H1 (cell line): ENCODE measurements at regions not wholly inside any gene's neighbourhood (a gene's known extent, or its start where the extent isn't known, plus 50 kb on each side); places are given as distances from the start of the nearest gene placed in this dataset.

Experiments used
- CTCF ChIA-PET: fragments of 300-600 bp; sonication (Branson Sonifier 250); formaldehyde crosslinking; loops from one replicate; lab custom pipeline; 2021; ENCODE audit not compliant: partially characterized antibody; lab: Charles Lee
- POLR2A ChIA-PET: fragments of 300-600 bp; sonication (Branson Sonifier 250); formaldehyde crosslinking; loops from one replicate; lab custom pipeline; 2021; ENCODE audit warnings: inconsistent platforms; ENCODE audit not compliant: partially characterized antibody; lab: Charles Lee
- DNase-seq, 2 experiments: peaks; one replicate each; pipeline versions ENCODE4 v3.0.0 to v3.0.0-alpha.2; 2010 to 2022; ENCODE audit warnings: low spot score in 2 of 2, low read depth in 1 of 2, mixed read lengths in 1 of 2
- FAIRE-seq: peaks from 2 replicates; lab custom pipeline; 2011; peaks lifted over from hg19 to GRCh38; lab: Jason Lieb, UNC
- H2AFZ ChIP-seq: 2 replicates; pipeline ENCODE4 v1.8.1; 2012; ENCODE audit warnings: low read length, inconsistent platforms
- H2AK5ac ChIP-seq: 2 replicates; pipeline ENCODE4 v1.6.1; 2013; ENCODE audit warnings: low read depth, low read length
- H2BK120ac ChIP-seq: replicated peaks from 2 replicates; pipeline ENCODE3; 2013; ENCODE audit warnings: low read depth, low read length, inconsistent platforms
- H2BK12ac ChIP-seq: 2 replicates; pipeline ENCODE4 v1.6.1; 2013; ENCODE audit warnings: low read depth, low read length
- H2BK15ac ChIP-seq: 2 replicates; pipeline ENCODE4 v1.6.1; 2013; ENCODE audit warnings: low read length
- H2BK20ac ChIP-seq: 2 replicates; pipeline ENCODE4 v1.6.1; 2013; ENCODE audit warnings: low read length
- H2BK5ac ChIP-seq: 2 replicates; pipeline ENCODE4 v1.6.1; 2013; ENCODE audit warnings: low read depth, low read length
- H3K14ac ChIP-seq: 2 replicates; pipeline ENCODE4 v1.6.1; 2013; ENCODE audit warnings: inconsistent platforms; ENCODE audit not compliant: insufficient read length
- H3K18ac ChIP-seq: 2 replicates; pipeline ENCODE4 v1.6.1; 2013; ENCODE audit warnings: low read length; ENCODE audit errors: extremely low read depth
- H3K23ac ChIP-seq: 2 replicates; pipeline ENCODE4 v1.6.1; 2013; ENCODE audit warnings: inconsistent platforms; ENCODE audit not compliant: insufficient read length
- H3K23me2 ChIP-seq: 2 replicates; pipeline ENCODE4 v1.6.1; 2013; ENCODE audit warnings: low read depth, low read length
- H3K27ac ChIP-seq: 2 replicates; pipeline ENCODE4 v1.6.1; 2011; ENCODE audit warnings: low read depth, low read length, inconsistent platforms
- H3K27me3 ChIP-seq, 4 experiments: replicated peaks in 1 of 4; 1 replicate in 1 of 4; 2 replicates in 3 of 4; pipeline versions ENCODE4 v1.6.1 to v1.8.1; 2011 to 2013; ENCODE audit warnings: low read length in 3 of 4, mild to moderate bottlenecking in 3 of 4, inconsistent platforms in 2 of 4, mixed read lengths in 2 of 4, moderate library complexity in 1 of 4; ENCODE audit not compliant: control insufficient read depth in 3 of 4, insufficient read depth in 3 of 4; ENCODE audit errors: extremely low read depth in 1 of 4
- H3K36me3 ChIP-seq, 4 experiments: 2 replicates each; pipeline versions ENCODE4 v1.6.1 to v1.8.1; 2011 to 2013; ENCODE audit warnings: mild to moderate bottlenecking in 4 of 4, low read length in 3 of 4, moderate library complexity in 2 of 4, control low read depth in 1 of 4, inconsistent platforms in 1 of 4; ENCODE audit not compliant: insufficient read depth in 4 of 4, control insufficient read depth in 2 of 4
- H3K4ac ChIP-seq: replicated peaks from 2 replicates; pipeline ENCODE3; 2013; ENCODE audit warnings: low read length, low read depth, mixed read lengths, inconsistent platforms; ENCODE audit not compliant: insufficient read length
- H3K4me1 ChIP-seq, 4 experiments: replicated peaks in 1 of 4; 1 replicate in 1 of 4; 2 replicates in 3 of 4; pipeline versions ENCODE4 v1.6.1 to v1.8.1; 2011 to 2013; ENCODE audit warnings: low read length in 3 of 4, inconsistent platforms in 2 of 4, mixed read lengths in 1 of 4; ENCODE audit not compliant: insufficient read depth in 4 of 4, control insufficient read depth in 3 of 4
- H3K4me2 ChIP-seq, 2 experiments: 2 replicates each; pipeline versions ENCODE4 v1.6.1 to v1.8.1; 2011 to 2013; ENCODE audit warnings: low read depth in 2 of 2, low read length in 2 of 2, control low read depth in 1 of 2, inconsistent platforms in 1 of 2, mild to moderate bottlenecking in 1 of 2; ENCODE audit not compliant: insufficient read depth in 1 of 2
- H3K4me3 ChIP-seq, 4 experiments: fragments of 200-600, 300-600 bp in 1 of 4; sonication (generic), shearing (Covaris generic), sonication (Bioruptor Twin) in 1 of 4; 2 replicates each; pipeline versions ENCODE4 v1.5.1 to v1.8.1; 2011 to 2016; ENCODE audit warnings: low read length in 4 of 4, low read depth in 3 of 4, control low read depth in 2 of 4, inconsistent platforms in 2 of 4, mild to moderate bottlenecking in 2 of 4, mixed read lengths in 1 of 4, moderate library complexity in 1 of 4; ENCODE audit not compliant: insufficient read depth in 2 of 4; ENCODE audit errors: extremely low read depth in 1 of 4
- H3K56ac ChIP-seq: replicated peaks from 2 replicates; pipeline ENCODE3; 2013; ENCODE audit warnings: low read depth, mild to moderate bottlenecking, mixed read lengths, low read length, inconsistent platforms; ENCODE audit not compliant: insufficient read length
- H3K79me1 ChIP-seq: 2 replicates; pipeline ENCODE4 v1.6.1; 2013; ENCODE audit warnings: low read depth, low read length, control low read depth
- H3K79me2 ChIP-seq, 2 experiments: 2 replicates each; pipeline versions ENCODE4 v1.6.1 to v1.8.1; 2012 to 2013; ENCODE audit warnings: low read length in 2 of 2, mild to moderate bottlenecking in 2 of 2, inconsistent platforms in 1 of 2; ENCODE audit not compliant: insufficient read depth in 2 of 2, control insufficient read depth in 1 of 2
- H3K9ac ChIP-seq, 4 experiments: replicated peaks in 1 of 4; 1 replicate in 1 of 4; 2 replicates in 3 of 4; pipeline versions ENCODE4 v1.6.1 to v1.8.1; 2011 to 2013; ENCODE audit warnings: low read depth in 3 of 4, low read length in 3 of 4, control low read depth in 2 of 4, mild to moderate bottlenecking in 2 of 4, moderate library complexity in 2 of 4, inconsistent platforms in 1 of 4; ENCODE audit errors: extremely low read depth in 1 of 4
- H3K9me3 ChIP-seq, 2 experiments: 2 replicates each; pipeline versions ENCODE4 v1.6.1 to v1.8.1; 2012 to 2013; ENCODE audit warnings: mild to moderate bottlenecking in 2 of 2, moderate library complexity in 2 of 2, control low read depth in 1 of 2, inconsistent platforms in 1 of 2, low read depth in 1 of 2, low read length in 1 of 2, mixed read lengths in 1 of 2; ENCODE audit not compliant: insufficient read depth in 2 of 2
- H4K20me1 ChIP-seq, 2 experiments: replicated peaks in 1 of 2; 2 replicates each; pipeline versions ENCODE3 to v1.8.1; 2011 to 2013; ENCODE audit warnings: inconsistent platforms in 2 of 2, low read length in 2 of 2, mild to moderate bottlenecking in 1 of 2; ENCODE audit not compliant: insufficient read depth in 2 of 2, control insufficient read depth in 1 of 2
- H4K5ac ChIP-seq: 2 replicates; pipeline ENCODE4 v1.6.1; 2013; ENCODE audit warnings: low read length, low read depth, mixed read lengths, inconsistent platforms; ENCODE audit not compliant: insufficient read length
- H4K8ac ChIP-seq: 2 replicates; pipeline ENCODE4 v1.8.0; 2013; ENCODE audit warnings: mild to moderate bottlenecking, moderate library complexity, low read length, inconsistent platforms; ENCODE audit not compliant: insufficient read depth; ENCODE audit errors: extremely low read depth
- H4K91ac ChIP-seq: replicated peaks from 2 replicates; pipeline ENCODE3; 2013; ENCODE audit warnings: low read length, mixed read lengths, inconsistent platforms; ENCODE audit not compliant: insufficient read length
- BCL11A ChIP-seq, 2 experiments: IDR thresholded peaks; one replicate each; pipeline ENCODE4 v1.6.1; 2011; ENCODE audit warnings: low read depth in 2 of 2, low read length in 2 of 2, mild to moderate bottlenecking in 2 of 2
- BRCA1 ChIP-seq: IDR thresholded peaks from 2 replicates; pipeline ENCODE4 v1.6.1; 2012; ENCODE audit warnings: low read depth, low read length, improper control_type of control experiment
- CBX8 ChIP-seq: fragments of 300-800, 300-1000 bp; sonication (generic); IDR thresholded peaks from 2 replicates; pipeline ENCODE4 v1.7.1; 2016; ENCODE audit warnings: low read depth, low read length, borderline replicate concordance
- MAFK ChIP-seq: IDR thresholded peaks from 2 replicates; pipeline ENCODE4 v1.6.1; 2012; ENCODE audit warnings: low read depth, mild to moderate bottlenecking, improper control_type of control experiment, low read length
- NRF1 ChIP-seq: IDR thresholded peaks from 2 replicates; pipeline ENCODE4 v1.6.1; 2011; ENCODE audit warnings: mild to moderate bottlenecking, low read depth, low read length, improper control_type of control experiment
- RAD21 ChIP-seq, 2 experiments: IDR thresholded peaks in 1 of 2; conservative IDR thresholded peaks in 1 of 2; 2 replicates each; pipeline ENCODE4 v1.6.1; 2011; ENCODE audit warnings: low read depth in 2 of 2, low read length in 2 of 2, improper control_type of control experiment in 1 of 2, inconsistent platforms in 1 of 2, mild to moderate bottlenecking in 1 of 2, moderate library complexity in 1 of 2
- RNF2 ChIP-seq: fragments of 200-900, 300-1000 bp; sonication (generic); IDR thresholded peaks from 2 replicates; pipeline ENCODE4 v1.7.1; 2016; ENCODE audit warnings: borderline replicate concordance, low read depth, mild to moderate bottlenecking, antibody characterized with exemption, low read length; ENCODE audit not compliant: poor library complexity, severe bottlenecking; ENCODE audit errors: missing control alignments
- SP4 ChIP-seq: IDR thresholded peaks from 2 replicates; pipeline ENCODE4 v1.6.1; 2012; ENCODE audit warnings: low read length, inconsistent platforms
- TCF12 ChIP-seq: IDR thresholded peaks from 2 replicates; pipeline ENCODE4 v1.6.1; 2011; ENCODE audit warnings: low read depth, mild to moderate bottlenecking, low read length
- YY1 ChIP-seq: IDR thresholded peaks from 2 replicates; pipeline ENCODE4 v1.6.1; 2011; ENCODE audit warnings: low read depth, mild to moderate bottlenecking, low read length
- WGBS, 2 experiments: shearing (Covaris generic) in 1 of 2; methylation state at CpG; one replicate each; pipeline versions ENCODE4 v1.1.6 to v1.1.7; 2013 to 2015; ENCODE audit warnings: low lambda C conversion rate in 2 of 2, mixed read lengths in 2 of 2, inconsistent platforms in 1 of 2, low coverage in 1 of 2, missing lambda C conversion rate in 1 of 2; ENCODE audit not compliant: insufficient replicate concordance in 2 of 2, insufficient coverage in 1 of 2, insufficient read length in 1 of 2; ENCODE audit errors: extremely low coverage in 1 of 2, missing lambda C conversion rate in 1 of 2; 5-methylcytosine and 5-hydroxymethylcytosine counted together
- TF ChIP-seq, protein P1 (sequence below): IDR thresholded peaks from 2 replicates; pipeline ENCODE4 v1.6.1; 2012; ENCODE audit warnings: low read length, inconsistent platforms
- TF ChIP-seq, protein P2 (sequence below): IDR thresholded peaks from 2 replicates; pipeline ENCODE4 v1.6.1; 2011; ENCODE audit warnings: low read depth, mild to moderate bottlenecking, low read length; ENCODE audit not compliant: insufficient read depth

DNA sequence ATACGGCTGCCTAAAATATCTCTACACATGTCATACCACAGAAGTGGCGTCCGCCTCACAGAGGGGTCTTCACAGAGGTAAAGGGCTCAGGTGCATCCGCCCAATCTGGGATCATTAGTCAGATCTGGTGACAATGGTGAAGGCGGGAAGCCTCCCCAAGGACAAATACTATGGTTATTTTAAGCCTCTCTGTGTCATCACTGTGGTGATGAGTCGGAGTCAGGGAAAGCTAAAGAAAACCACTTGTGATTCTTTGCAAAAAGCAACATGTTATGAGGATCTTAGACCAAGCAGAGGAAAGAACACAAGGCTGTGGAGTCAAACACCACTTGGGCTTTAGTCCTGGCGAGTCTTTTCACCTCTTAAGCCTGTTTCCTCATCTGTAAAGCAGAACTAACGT, 190.4 kb downstream of the DRD1 start:
- DNase-seq (no peak), FAIRE-seq (no peak)
- Histone ChIP-seq H3K56ac (no peak overlapping the region), H4K5ac (no peak overlapping the region), H3K9ac (no peak overlapping the region), H2BK120ac (no peak overlapping the region), H3K23ac (no peak overlapping the region), H3K79me1 (no peaks in the 10 kb centered on the region), H4K20me1 (no peaks in the 10 kb centered on the region), H3K4me3 (no peak overlapping the region), H4K8ac (no peak overlapping the region), H3K9me3 (no peaks in the 10 kb centered on the region), H3K27me3 (no peaks in the 10 kb centered on the region), H3K4me1 (no peaks in the 10 kb centered on the region; a peak in 1 of 7 replicates), H3K4me2 (no peak overlapping the region), H3K23me2 (no peaks in the 10 kb centered on the region), H2AK5ac (no peak overlapping the region), H3K27ac (no peak overlapping the region), H2AFZ (peak overlapping the region; percentile 65; the same call in 1 of the 2 replicates), H3K14ac (no peak overlapping the region), H3K79me2 (no peaks in the 10 kb centered on the region), H2BK12ac (no peak overlapping the region), H3K36me3 (no peaks in the 10 kb centered on the region), H3K18ac (no peak overlapping the region), H3K4ac (no peak overlapping the region), H4K91ac (no peak overlapping the region), H2BK20ac (peak overlapping the region; percentile 6; the same call in 1 of the 2 replicates), H2BK15ac (no peak overlapping the region), H2BK5ac (no peak overlapping the region)
- WGBS, 2 experiments, result 91% methylated on average over 8 of the region's 8 CpGs; no CpG with 5 or more reads in 1 of the 2 experiments
- POLR2A ChIA-PET, result no interaction called here
- CTCF ChIA-PET, result interaction anchor here (0.8 to 1.4 kb wide), 4 partner anchors 10 to 302 kb away, joined by 3 read pairs; no protein-coding TSS in a partner anchor
- TF ChIP-seq, protein P1, sequence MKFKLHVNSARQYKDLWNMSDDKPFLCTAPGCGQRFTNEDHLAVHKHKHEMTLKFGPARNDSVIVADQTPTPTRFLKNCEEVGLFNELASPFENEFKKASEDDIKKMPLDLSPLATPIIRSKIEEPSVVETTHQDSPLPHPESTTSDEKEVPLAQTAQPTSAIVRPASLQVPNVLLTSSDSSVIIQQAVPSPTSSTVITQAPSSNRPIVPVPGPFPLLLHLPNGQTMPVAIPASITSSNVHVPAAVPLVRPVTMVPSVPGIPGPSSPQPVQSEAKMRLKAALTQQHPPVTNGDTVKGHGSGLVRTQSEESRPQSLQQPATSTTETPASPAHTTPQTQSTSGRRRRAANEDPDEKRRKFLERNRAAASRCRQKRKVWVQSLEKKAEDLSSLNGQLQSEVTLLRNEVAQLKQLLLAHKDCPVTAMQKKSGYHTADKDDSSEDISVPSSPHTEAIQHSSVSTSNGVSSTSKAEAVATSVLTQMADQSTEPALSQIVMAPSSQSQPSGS, result no peak
- TF ChIP-seq SP4 (no peak), BCL11A (IDR thresholded peaks at IDR 0.05; ENCODE audit: low read depth in 2 of 2, low read length in 2 of 2) (no peak), TCF12 (no peak), RAD21 (IDR thresholded peaks at IDR 0.05 in 1 of 2, conservative IDR thresholded peaks at IDR 0.05 in 1 of 2; ENCODE audit: low read depth in 2 of 2, low read length in 2 of 2) (no peak), YY1 (no peak), CBX8 (no peak), NRF1 (no peak), MAFK (no peak), BRCA1 (no peak), RNF2 (no peak)
- TF ChIP-seq, protein P2, sequence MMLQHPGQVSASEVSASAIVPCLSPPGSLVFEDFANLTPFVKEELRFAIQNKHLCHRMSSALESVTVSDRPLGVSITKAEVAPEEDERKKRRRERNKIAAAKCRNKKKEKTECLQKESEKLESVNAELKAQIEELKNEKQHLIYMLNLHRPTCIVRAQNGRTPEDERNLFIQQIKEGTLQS, result no peak
